ENCODE measurements at regions not wholly inside any gene's neighbourhood (a gene's known extent, or its start where the extent isn't known, plus 50 kb on each side); places are given as distances from the start of the nearest gene placed in this dataset.

GRCh38 chr1:185531838-185532237 lies 202.4 kb upstream of the HMCN1 start:
- no peaks in the 10 kb centered on the region for H3K4me1 ChIP-seq (ENCODE audit: low read depth, poor library complexity, severe bottlenecking)
- H2AFZ ChIP-seq (ENCODE audit: low read depth): no peak overlapping the region
- no peaks in the 10 kb centered on the region for H3K36me3 ChIP-seq (ENCODE audit: insufficient read depth)
- H3K9ac ChIP-seq: no peak overlapping the region
- TF ChIP-seq, protein P1, sequence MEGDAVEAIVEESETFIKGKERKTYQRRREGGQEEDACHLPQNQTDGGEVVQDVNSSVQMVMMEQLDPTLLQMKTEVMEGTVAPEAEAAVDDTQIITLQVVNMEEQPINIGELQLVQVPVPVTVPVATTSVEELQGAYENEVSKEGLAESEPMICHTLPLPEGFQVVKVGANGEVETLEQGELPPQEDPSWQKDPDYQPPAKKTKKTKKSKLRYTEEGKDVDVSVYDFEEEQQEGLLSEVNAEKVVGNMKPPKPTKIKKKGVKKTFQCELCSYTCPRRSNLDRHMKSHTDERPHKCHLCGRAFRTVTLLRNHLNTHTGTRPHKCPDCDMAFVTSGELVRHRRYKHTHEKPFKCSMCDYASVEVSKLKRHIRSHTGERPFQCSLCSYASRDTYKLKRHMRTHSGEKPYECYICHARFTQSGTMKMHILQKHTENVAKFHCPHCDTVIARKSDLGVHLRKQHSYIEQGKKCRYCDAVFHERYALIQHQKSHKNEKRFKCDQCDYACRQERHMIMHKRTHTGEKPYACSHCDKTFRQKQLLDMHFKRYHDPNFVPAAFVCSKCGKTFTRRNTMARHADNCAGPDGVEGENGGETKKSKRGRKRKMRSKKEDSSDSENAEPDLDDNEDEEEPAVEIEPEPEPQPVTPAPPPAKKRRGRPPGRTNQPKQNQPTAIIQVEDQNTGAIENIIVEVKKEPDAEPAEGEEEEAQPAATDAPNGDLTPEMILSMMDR (conservative IDR thresholded peaks at IDR 0.05; ENCODE audit: low read depth, low read length): no peak
- no peaks in the 10 kb centered on the region for H3K27me3 ChIP-seq (ENCODE audit: insufficient read depth, low read depth)
- no peak overlapping the region for H3K4me2 ChIP-seq
- H3K4me3 ChIP-seq (IDR thresholded peaks at IDR 0.05; ENCODE audit: insufficient read depth, low read depth, low read length): no peak overlapping the region
- no peaks in the 10 kb centered on the region for H4K20me1 ChIP-seq (ENCODE audit: insufficient read depth)
- no peak overlapping the region for H3K27ac ChIP-seq
- H3K79me2 ChIP-seq (ENCODE audit: insufficient read depth, low read depth): no peaks in the 10 kb centered on the region

- Histone ChIP-seq H3K9ac (no peak overlapping the region), H3K4me3 (IDR thresholded peaks at IDR 0.05; ENCODE audit: insufficient read depth, low read depth, low read length) (no peak overlapping the region), H2AFZ (ENCODE audit: low read depth) (no peak overlapping the region), H3K4me1 (ENCODE audit: low read depth, poor library complexity, severe bottlenecking) (no peaks in the 10 kb centered on the region), H4K20me1 (ENCODE audit: insufficient read depth) (no peaks in the 10 kb centered on the region), H3K4me2 (no peak overlapping the region), H3K27me3 (ENCODE audit: insufficient read depth, low read depth) (no peaks in the 10 kb centered on the region), H3K79me2 (ENCODE audit: insufficient read depth, low read depth) (no peaks in the 10 kb centered on the region), H3K36me3 (ENCODE audit: insufficient read depth) (no peaks in the 10 kb centered on the region), H3K27ac (no peak overlapping the region)
- TF ChIP-seq, protein P1 (conservative IDR thresholded peaks at IDR 0.05; ENCODE audit: low read depth, low read length): no peak
Measured at GRCh38 chr1:185530215-185530614, 204.0 kb upstream of the HMCN1 start.

- H4K20me1 ChIP-seq (ENCODE audit: insufficient read depth): no peaks in the 10 kb centered on the region
- H3K4me3 ChIP-seq (IDR thresholded peaks at IDR 0.05; ENCODE audit: insufficient read depth, low read depth, low read length): no peak overlapping the region
- no peak overlapping the region for H3K9ac ChIP-seq
- H3K4me1 ChIP-seq (ENCODE audit: low read depth, poor library complexity, severe bottlenecking): no peaks in the 10 kb centered on the region
- no peak overlapping the region for H3K27ac ChIP-seq
- H3K36me3 ChIP-seq (ENCODE audit: insufficient read depth): no peaks in the 10 kb centered on the region
- no peaks in the 10 kb centered on the region for H3K79me2 ChIP-seq (ENCODE audit: insufficient read depth, low read depth)
- H3K4me2 ChIP-seq: no peak overlapping the region
- H2AFZ ChIP-seq (ENCODE audit: low read depth): no peak overlapping the region
- H3K27me3 ChIP-seq (ENCODE audit: insufficient read depth, low read depth): no peaks in the 10 kb centered on the region
- TF ChIP-seq, protein P1 (conservative IDR thresholded peaks at IDR 0.05; ENCODE audit: low read depth, low read length): no peak
Measured at GRCh38 chr1:185529673-185530072, 204.5 kb upstream of the HMCN1 start.

GRCh38 chr1:185528084-185528676 lies 206.0 kb upstream of the HMCN1 start:
- Histone ChIP-seq H3K27ac (no peak overlapping the region), H3K27me3 (ENCODE audit: insufficient read depth, low read depth) (no peaks in the 10 kb centered on the region), H4K20me1 (ENCODE audit: insufficient read depth) (no peaks in the 10 kb centered on the region), H3K36me3 (ENCODE audit: insufficient read depth) (no peaks in the 10 kb centered on the region), H3K79me2 (ENCODE audit: insufficient read depth, low read depth) (no peaks in the 10 kb centered on the region), H3K4me2 (no peak overlapping the region), H2AFZ (ENCODE audit: low read depth) (no peak overlapping the region), H3K4me1 (ENCODE audit: low read depth, poor library complexity, severe bottlenecking) (no peaks in the 10 kb centered on the region), H3K4me3 (IDR thresholded peaks at IDR 0.05; ENCODE audit: insufficient read depth, low read depth, low read length) (no peak overlapping the region), H3K9ac (no peak overlapping the region)
- TF ChIP-seq, protein P1 (conservative IDR thresholded peaks at IDR 0.05; ENCODE audit: low read depth, low read length): no peak
